ENCODE measurements at regions not wholly inside any gene's neighbourhood (a gene's known extent, or its start where the extent isn't known, plus 50 kb on each side); places are given as distances from the start of the nearest gene placed in this dataset.
A peak's percentile ranks its signal among the peaks of the same experiment; 100 is the strongest.

DNA sequence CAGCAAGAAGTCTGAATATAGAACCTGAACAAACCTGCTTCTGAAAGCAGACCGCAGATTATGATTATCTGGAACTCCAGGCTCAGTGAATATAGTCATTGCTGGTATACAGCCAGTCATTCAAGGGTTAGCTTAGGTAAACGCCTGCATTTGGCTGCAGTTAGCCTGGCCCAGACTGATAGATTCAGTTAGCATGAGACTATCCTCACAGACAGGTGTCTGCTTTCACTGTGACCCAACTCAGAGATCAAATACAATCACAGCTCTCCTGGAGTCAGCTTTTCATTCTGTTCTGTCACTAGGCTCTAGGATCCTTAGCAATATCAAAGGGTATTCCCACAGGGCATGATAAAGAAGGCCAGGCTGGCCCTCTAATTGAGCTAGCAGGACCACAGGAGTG, 138.6 kb upstream of the PLCXD3 start (continued):
- TF ChIP-seq REST (IDR thresholded peaks at IDR 0.05) (no peak), ESRRA (IDR thresholded peaks at IDR 0.05; ENCODE audit: borderline replicate concordance, low read length) (no peak), HOXB13 (CRISPR knock-in tag; IDR thresholded peaks at IDR 0.05; ENCODE audit: low read depth) (no peak)

DNA sequence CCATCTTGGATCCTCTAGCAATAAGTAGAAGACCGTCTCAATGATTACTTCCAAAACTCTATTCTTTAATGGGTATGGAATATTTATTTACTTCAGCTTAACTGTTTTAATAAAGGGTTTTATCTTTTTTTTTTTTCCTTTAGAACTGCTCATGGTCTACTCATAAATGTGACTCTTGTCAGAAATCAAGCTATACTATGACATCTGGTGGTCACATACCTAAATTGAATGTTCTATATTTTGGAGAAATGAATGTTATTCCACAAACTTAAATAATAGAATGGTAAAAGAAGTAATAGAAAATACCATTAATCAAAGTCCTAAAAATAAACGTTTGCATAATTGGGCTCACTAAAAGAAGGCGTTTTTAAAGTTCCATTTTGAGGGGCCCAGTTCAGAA, 131.2 kb upstream of the PLCXD3 start:
- Histone ChIP-seq H3K4me2 (no peak overlapping the region), H3K4me1 (no peaks in the 10 kb centered on the region), H3K4me3 (no peak overlapping the region), H3K9me3 (no peaks in the 10 kb centered on the region), H3K27ac (no peak overlapping the region)
- CTCF ChIA-PET: interaction anchor here (0.6 to 2.6 kb wide), 3 partner anchors 371 to 737 kb away, joined by 3 to 18 read pairs (median 12); no protein-coding TSS in a partner anchor
- FAIRE-seq (no peak), DNase-seq (ENCODE audit: low read depth in 1 of 2, low spot score in 1 of 2) (peak in 1 of 2 experiments; percentile 5), ATAC-seq (no peak)
- POLR2A ChIA-PET: no interaction called here
- 17% methylated on average over 3 of the region's 3 CpGs for WGBS (ENCODE audit: missing lambda C conversion rate)
- TF ChIP-seq CHD2 (IDR thresholded peaks at IDR 0.05; ENCODE audit: low read length, partially characterized antibody): no peak
- TF ChIP-seq BHLHE40 (IDR thresholded peaks at IDR 0.05; ENCODE audit: low read depth, low read length): no peak
- TF ChIP-seq JUNB (IDR thresholded peaks at IDR 0.05): no peak
- no peak for TF ChIP-seq RCOR1 (IDR thresholded peaks at IDR 0.05; ENCODE audit: low read depth, low read length)
- no peak for TF ChIP-seq E2F6 (IDR thresholded peaks at IDR 0.05; ENCODE audit: borderline replicate concordance, low read depth)
- no peak for TF ChIP-seq SREBF2 (IDR thresholded peaks at IDR 0.05)
- no peak for TF ChIP-seq ATOH8 (CRISPR knock-in tag; IDR thresholded peaks at IDR 0.05; ENCODE audit: low read depth)
- TF ChIP-seq EHF (CRISPR knock-in tag; IDR thresholded peaks at IDR 0.05): no peak
- TF ChIP-seq EP300 (IDR thresholded peaks at IDR 0.05): no peak
- no peak for TF ChIP-seq KDM1A (IDR thresholded peaks at IDR 0.05; ENCODE audit: low read depth)
- TF ChIP-seq CBX2 (IDR thresholded peaks at IDR 0.05; ENCODE audit: borderline replicate concordance, low read depth): no peak
- TF ChIP-seq SMC3 (IDR thresholded peaks at IDR 0.05): peak; percentile 31; the same call in 2 of the 3 replicates
- TF ChIP-seq RNF2 (IDR thresholded peaks at IDR 0.05; ENCODE audit: borderline replicate concordance, low read depth): no peak
- TF ChIP-seq GATA3 (IDR thresholded peaks at IDR 0.05; ENCODE audit: borderline replicate concordance): no peak
- no peak for TF ChIP-seq ZC3H11A (IDR thresholded peaks at IDR 0.05)
- peak; percentile 43 to 45 for TF ChIP-seq RAD21 (conservative IDR thresholded peaks at IDR 0.05 in 1 of 2, IDR thresholded peaks at IDR 0.05 in 1 of 2)
- TF ChIP-seq HOXA7 (CRISPR knock-in tag; IDR thresholded peaks at IDR 0.05): no peak

DNA sequence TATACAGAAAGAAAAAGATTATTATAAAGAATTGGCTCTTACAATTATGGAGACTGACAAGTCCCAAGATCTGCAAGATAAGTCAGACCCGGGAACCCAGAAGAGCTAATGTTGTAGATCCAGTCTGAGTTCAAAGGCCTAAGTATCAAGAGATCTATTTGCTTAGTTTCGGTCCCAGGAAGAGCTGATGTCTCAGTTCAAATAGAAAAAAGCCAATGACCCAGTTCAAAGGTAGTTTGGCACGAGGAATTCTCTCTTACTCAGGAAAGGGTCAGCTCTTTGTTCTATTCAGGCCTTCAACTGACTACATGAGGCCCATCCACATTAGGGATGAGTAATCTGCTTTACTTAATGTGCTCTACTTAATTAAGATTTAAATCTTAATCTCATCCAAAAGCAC, 128.3 kb upstream of the PLCXD3 start:
- FAIRE-seq (no peak), ATAC-seq (no peak), DNase-seq (ENCODE audit: low read depth in 1 of 2, low spot score in 1 of 2) (no peak)
- TF ChIP-seq KDM1A (IDR thresholded peaks at IDR 0.05; ENCODE audit: low read depth): no peak
- no peak for TF ChIP-seq HOXB5 (CRISPR knock-in tag; IDR thresholded peaks at IDR 0.05)
- TF ChIP-seq HMGXB4 (CRISPR knock-in tag; IDR thresholded peaks at IDR 0.05; ENCODE audit: borderline replicate concordance): no peak
- TF ChIP-seq, protein P1, sequence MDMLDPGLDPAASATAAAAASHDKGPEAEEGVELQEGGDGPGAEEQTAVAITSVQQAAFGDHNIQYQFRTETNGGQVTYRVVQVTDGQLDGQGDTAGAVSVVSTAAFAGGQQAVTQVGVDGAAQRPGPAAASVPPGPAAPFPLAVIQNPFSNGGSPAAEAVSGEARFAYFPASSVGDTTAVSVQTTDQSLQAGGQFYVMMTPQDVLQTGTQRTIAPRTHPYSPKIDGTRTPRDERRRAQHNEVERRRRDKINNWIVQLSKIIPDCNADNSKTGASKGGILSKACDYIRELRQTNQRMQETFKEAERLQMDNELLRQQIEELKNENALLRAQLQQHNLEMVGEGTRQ (IDR thresholded peaks at IDR 0.05): no peak
- no peak for TF ChIP-seq ZC3H11A (IDR thresholded peaks at IDR 0.05)
- TF ChIP-seq SMC3 (IDR thresholded peaks at IDR 0.05): no peak
- TF ChIP-seq RARB (CRISPR knock-in tag; IDR thresholded peaks at IDR 0.05): no peak
- TF ChIP-seq FOSL2 (IDR thresholded peaks at IDR 0.05): no peak
- no peak for TF ChIP-seq FOSL2 (CRISPR knock-in tag; IDR thresholded peaks at IDR 0.05)
- no peak for TF ChIP-seq RNF2 (IDR thresholded peaks at IDR 0.05; ENCODE audit: borderline replicate concordance, low read depth)
- TF ChIP-seq ZNF302 (CRISPR knock-in tag; IDR thresholded peaks at IDR 0.05): no peak
- no peak for TF ChIP-seq BCL3 (IDR thresholded peaks at IDR 0.05)
- TF ChIP-seq NR3C1 (IDR thresholded peaks at IDR 0.05): no peak
- Histone ChIP-seq H3K4me3 (no peak overlapping the region), H3K4me2 (no peak overlapping the region), H3K27ac (no peak overlapping the region), H3K9me3 (no peaks in the 10 kb centered on the region), H3K4me1 (no peaks in the 10 kb centered on the region)
- WGBS (ENCODE audit: missing lambda C conversion rate): 21% methylated on average over 3 of the region's 3 CpGs
- CTCF ChIA-PET: interaction anchor here (0.6 to 1.4 kb wide), 2 partner anchors 366 to 734 kb away, joined by 3 to 5 read pairs; no protein-coding TSS in a partner anchor
- POLR2A ChIA-PET: no interaction called here

All from A549 (cell line).